Small intestine (tissue), 7 donors: ENCODE measurements at regions not wholly inside any gene's neighbourhood (a gene's known extent, or its start where the extent isn't known, plus 50 kb on each side); places are given as distances from the start of the nearest gene placed in this dataset.

Experiments used
- DNase-seq, 2 donors: peaks; one replicate each; pipeline versions ENCODE4 v3.0.0 to v3.0.0-alpha.2; 2013
- FAIRE-seq: peaks from 2 replicates; lab custom pipeline; 2012; peaks lifted over from hg19 to GRCh38; lab: Jason Lieb, UNC
- H3K27ac ChIP-seq, 3 donors: one replicate each; pipeline ENCODE4 v1.5.1; 2013; ENCODE audit warnings: low read length in 2 of 3, mild to moderate bottlenecking in 2 of 3, control low read depth in 1 of 3, inconsistent platforms in 1 of 3, low read depth in 1 of 3, moderate library complexity in 1 of 3
- H3K27me3 ChIP-seq, 3 donors: one replicate each; pipeline ENCODE4 v1.6.1; 2013; ENCODE audit warnings: low read length in 3 of 3, inconsistent platforms in 1 of 3; ENCODE audit not compliant: control insufficient read depth in 3 of 3, insufficient read depth in 3 of 3
- H3K36me3 ChIP-seq, 3 donors: one replicate each; pipeline ENCODE4 v1.6.1; 2013; ENCODE audit warnings: low read length in 3 of 3, inconsistent platforms in 1 of 3, low read depth in 1 of 3, mild to moderate bottlenecking in 1 of 3, moderate library complexity in 1 of 3; ENCODE audit not compliant: control insufficient read depth in 3 of 3, insufficient read depth in 2 of 3
- H3K4me1 ChIP-seq, 3 donors: one replicate each; pipeline ENCODE4 v1.6.1; 2013; ENCODE audit warnings: low read length in 2 of 3, inconsistent platforms in 1 of 3, low read depth in 1 of 3, mild to moderate bottlenecking in 1 of 3, moderate library complexity in 1 of 3; ENCODE audit not compliant: control insufficient read depth in 3 of 3, insufficient read depth in 2 of 3
- H3K4me3 ChIP-seq, 3 donors: one replicate each; pipeline ENCODE4 v1.5.1; 2013; ENCODE audit warnings: low read length in 3 of 3, control low read depth in 1 of 3, inconsistent platforms in 1 of 3, low read depth in 1 of 3, mild to moderate bottlenecking in 1 of 3, moderate library complexity in 1 of 3
- H3K9me3 ChIP-seq, 2 donors: one replicate each; pipeline ENCODE4 v1.6.1; 2013; ENCODE audit warnings: low read depth in 1 of 2, low read length in 1 of 2; ENCODE audit not compliant: control insufficient read depth in 2 of 2, insufficient read depth in 1 of 2
- WGBS, 3 donors: extraction: QIAGEN DNeasy Blood & Tissue Kit; methylation state at CpG; one replicate each; pipeline ENCODE4 v1.1.7; 2013; 5-methylcytosine and 5-hydroxymethylcytosine counted together
- donor health status: healthy with polysubstance abuse.
- donor health status: control.
- donor health status: control.
- donor health status: Bipolar disorder and iron deficiency.
- donor health status: healthy.

DNA sequence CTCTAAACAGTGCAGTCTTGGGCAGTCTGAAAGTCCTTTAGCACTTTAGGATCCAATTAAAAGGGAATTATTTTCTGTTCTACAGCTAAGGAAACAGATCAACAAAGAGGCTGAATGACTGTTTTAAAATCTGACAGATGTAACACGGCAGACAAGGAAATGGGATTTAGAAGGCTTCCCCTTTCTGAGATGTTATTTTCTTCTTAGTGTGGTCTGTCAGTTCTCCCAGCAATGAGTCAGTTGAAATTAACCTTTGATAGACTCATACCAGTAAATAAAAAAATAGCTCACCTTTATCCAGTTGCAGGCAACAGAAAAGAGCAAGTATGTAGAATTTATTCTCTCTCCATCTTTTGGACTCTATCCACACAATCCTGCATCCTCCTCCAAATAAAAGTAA, 98.1 kb downstream of the NEDD1 start:
- Histone ChIP-seq H3K27me3 (no peaks in the 10 kb centered on the region), H3K27ac (no peak overlapping the region), H3K36me3 (no peaks in the 10 kb centered on the region), H3K4me1 (no peaks in the 10 kb centered on the region), H3K9me3 (no peaks in the 10 kb centered on the region), H3K4me3 (no peak overlapping the region)
- DNase-seq, result no peak
- no peak for FAIRE-seq
- WGBS, 3 donors, result 17 to 56% (median 37%) methylated on average over 1 of the region's 1 CpG

DNA sequence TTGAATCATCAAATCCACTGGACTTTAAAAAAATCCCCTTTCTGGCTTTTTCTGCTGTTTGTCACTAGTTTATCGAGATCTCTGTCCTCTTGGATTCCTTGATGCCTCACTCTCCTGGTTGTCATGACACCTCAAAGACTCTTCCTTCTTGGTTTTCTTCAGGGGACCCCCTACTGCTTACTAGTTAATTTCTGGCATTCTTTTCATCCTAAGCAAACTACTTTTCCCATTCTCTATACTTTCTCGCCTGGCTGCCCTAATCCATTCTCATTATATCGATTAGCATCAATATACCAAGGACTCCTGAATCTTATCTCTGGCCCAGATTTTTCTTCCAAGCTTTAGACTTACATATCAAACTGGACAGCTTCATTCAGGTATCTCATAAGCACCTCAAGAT, 98.6 kb downstream of the NEDD1 start:
- DNase-seq, result no peak
- Histone ChIP-seq H3K36me3 (no peaks in the 10 kb centered on the region), H3K9me3 (no peaks in the 10 kb centered on the region), H3K27ac (no peak overlapping the region), H3K27me3 (no peaks in the 10 kb centered on the region), H3K4me3 (no peak overlapping the region), H3K4me1 (no peaks in the 10 kb centered on the region)
- WGBS, 3 donors, result 83 to 85% (median 83%) methylated on average over 3 of the region's 3 CpGs
- FAIRE-seq, result no peak

DNA sequence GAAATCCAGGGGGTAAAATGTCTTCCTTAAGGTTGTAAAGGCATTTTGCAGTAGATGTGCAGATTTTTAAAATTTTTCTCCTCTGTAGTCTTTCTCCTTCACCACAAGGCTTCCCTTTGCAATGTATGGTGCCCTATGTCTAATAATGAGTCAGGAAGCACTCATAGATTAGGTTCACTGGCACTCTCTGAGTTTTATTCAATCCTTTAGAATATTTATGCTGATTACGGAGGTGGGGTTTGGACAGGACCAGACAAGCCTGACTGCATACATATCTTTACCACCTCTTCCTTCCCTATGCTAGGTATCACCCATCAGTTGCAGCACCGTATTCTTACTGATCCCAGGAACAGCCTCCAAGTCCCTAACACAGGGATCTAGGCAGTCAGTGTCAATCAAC, 99.5 kb downstream of the NEDD1 start:
- H3K27ac ChIP-seq, result no peak overlapping the region
- DNase-seq (no peak), FAIRE-seq (no peak)
- no peaks in the 10 kb centered on the region for H3K36me3 ChIP-seq
- 84 to 92% (median 89%) methylated on average over 2 of the region's 2 CpGs for WGBS, 3 donors
- H3K27me3 ChIP-seq, result no peaks in the 10 kb centered on the region
- no peaks in the 10 kb centered on the region for H3K9me3 ChIP-seq
- H3K4me3 ChIP-seq, result no peak overlapping the region
- H3K4me1 ChIP-seq, result no peaks in the 10 kb centered on the region

GRCh38 chr12:97016163-97016562, 109.1 kb downstream of the NEDD1 start:
- H3K27me3 ChIP-seq, result no peaks in the 10 kb centered on the region
- 75 to 81% (median 78%) methylated on average over 1 of the region's 1 CpG for WGBS, 3 donors
- FAIRE-seq (no peak), DNase-seq (no peak)
- peaks cover 0 to 5% of the 10 kb centered on the region in 2 donors for H3K9me3 ChIP-seq
- H3K36me3 ChIP-seq, result no peaks in the 10 kb centered on the region
- no peak overlapping the region for H3K27ac ChIP-seq
- no peaks in the 10 kb centered on the region for H3K4me1 ChIP-seq
- H3K4me3 ChIP-seq, result no peak overlapping the region

GRCh38 chr12:97017213-97017612, 110.2 kb downstream of the NEDD1 start:
- H3K27me3 ChIP-seq, result no peaks in the 10 kb centered on the region
- peaks cover 0 to 5% of the 10 kb centered on the region in 2 donors for H3K9me3 ChIP-seq
- FAIRE-seq, result no peak
- no peaks in the 10 kb centered on the region for H3K36me3 ChIP-seq
- 69 to 70% (median 70%) methylated on average over 3 of the region's 3 CpGs for WGBS, 3 donors
- no peak overlapping the region for H3K27ac ChIP-seq
- H3K4me1 ChIP-seq, result no peaks in the 10 kb centered on the region
- H3K4me3 ChIP-seq, result no peak overlapping the region
- DNase-seq, result no peak

- 68 to 79% (median 72%) methylated on average over 4 of the region's 4 CpGs for WGBS, 3 donors
- no peak overlapping the region for H3K27ac ChIP-seq
- H3K36me3 ChIP-seq, result no peaks in the 10 kb centered on the region
- H3K9me3 ChIP-seq, result no peaks in the 10 kb centered on the region
- H3K27me3 ChIP-seq, result no peaks in the 10 kb centered on the region
- no peak overlapping the region for H3K4me3 ChIP-seq
- FAIRE-seq (no peak), DNase-seq (no peak)
- H3K4me1 ChIP-seq, result no peaks in the 10 kb centered on the region
Measured at GRCh38 chr12:97022536-97023230, 115.6 kb downstream of the NEDD1 start.

GRCh38 chr12:97024393-97024792, 117.3 kb downstream of the NEDD1 start:
- DNase-seq, result no peak
- Histone ChIP-seq H3K27ac (no peak overlapping the region), H3K4me3 (no peak overlapping the region), H3K4me1 (no peaks in the 10 kb centered on the region), H3K27me3 (no peaks in the 10 kb centered on the region), H3K36me3 (no peaks in the 10 kb centered on the region), H3K9me3 (no peaks in the 10 kb centered on the region)
- no peak for FAIRE-seq
- WGBS, 3 donors, result 71 to 81% (median 76%) methylated on average over 2 of the region's 2 CpGs

GRCh38 chr12:97026901-97027300, 119.8 kb downstream of the NEDD1 start:
- 65 to 83% (median 73%) methylated on average over 2 of the region's 2 CpGs for WGBS, 3 donors
- Histone ChIP-seq H3K4me1 (no peaks in the 10 kb centered on the region), H3K36me3 (no peaks in the 10 kb centered on the region), H3K4me3 (no peak overlapping the region), H3K27ac (no peak overlapping the region), H3K9me3 (no peaks in the 10 kb centered on the region), H3K27me3 (no peaks in the 10 kb centered on the region)
- FAIRE-seq, result no peak
- no peak for DNase-seq

DNA sequence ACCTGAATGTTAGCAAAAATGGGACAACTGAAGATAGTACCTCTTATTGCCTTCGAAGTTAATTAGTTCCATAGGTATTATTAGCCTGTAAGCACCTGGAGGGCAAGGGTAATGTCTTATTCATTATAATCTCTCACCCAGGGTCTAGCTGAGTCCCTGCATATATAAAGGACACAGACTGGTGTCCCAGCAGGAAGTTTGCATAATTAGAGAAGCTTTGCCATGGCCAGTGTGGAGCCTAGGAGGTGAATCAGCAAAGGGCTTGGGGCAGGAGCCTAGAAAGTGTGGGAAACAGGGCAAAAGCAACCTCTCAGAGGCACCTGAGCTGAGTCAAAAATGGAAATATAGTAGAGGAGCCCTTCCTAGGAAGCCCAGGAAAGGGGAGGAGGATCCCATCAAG, 120.4 kb downstream of the NEDD1 start:
- WGBS, 3 donors, result 32 to 62% (median 36%) methylated on average over 1 of the region's 1 CpG
- Histone ChIP-seq H3K4me1 (no peaks in the 10 kb centered on the region), H3K36me3 (no peaks in the 10 kb centered on the region), H3K9me3 (no peaks in the 10 kb centered on the region), H3K27me3 (no peaks in the 10 kb centered on the region), H3K27ac (no peak overlapping the region), H3K4me3 (no peak overlapping the region)
- no peak for DNase-seq
- no peak for FAIRE-seq
